ENCODE measurements at regions not wholly inside any gene's neighbourhood (a gene's known extent, or its start where the extent isn't known, plus 50 kb on each side); places are given as distances from the start of the nearest gene placed in this dataset.

GRCh38 chr1:55635856-55636255 is 420.7 kb upstream of the USP24 start:
- H3K4me3 ChIP-seq (ENCODE audit: low read length, poor library complexity, severe bottlenecking): no peak overlapping the region
- no peaks in the 10 kb centered on the region for H3K27me3 ChIP-seq (ENCODE audit: insufficient read depth, low read length, poor library complexity, severe bottlenecking)
- H3K4me1 ChIP-seq (ENCODE audit: insufficient read depth, low read length, poor library complexity, severe bottlenecking): no peaks in the 10 kb centered on the region
- no peak for TF ChIP-seq EZH2phosphoT487 (IDR thresholded peaks at IDR 0.05; ENCODE audit: borderline replicate concordance)
- no peak for TF ChIP-seq CTCF (conservative IDR thresholded peaks at IDR 0.05; ENCODE audit: low read length)
- no peaks in the 10 kb centered on the region for H4K20me1 ChIP-seq (ENCODE audit: insufficient read depth, low read length, poor library complexity, severe bottlenecking)
- H3K9me2 ChIP-seq (replicated peaks; ENCODE audit: low read depth, low read length): 0 out of 2 replicates have a peak, but pooled peaks cover under 1% of the 10 kb centered on the region
- no peak overlapping the region for H2AFZ ChIP-seq (ENCODE audit: low read length)
- no peaks in the 10 kb centered on the region for H3K79me2 ChIP-seq (ENCODE audit: insufficient read depth, low read length)
- H3K9me3 ChIP-seq (ENCODE audit: insufficient read depth, low read depth, low read length): no peaks in the 10 kb centered on the region
- H3K36me3 ChIP-seq (ENCODE audit: insufficient read depth, low read length): no peaks in the 10 kb centered on the region
- no peak overlapping the region for H3K9ac ChIP-seq (ENCODE audit: low read depth, low read length, poor library complexity, severe bottlenecking)
- no peaks in the 10 kb centered on the region for H3F3A ChIP-seq (ENCODE audit: low read depth)
- no peak overlapping the region for H3K4me2 ChIP-seq (ENCODE audit: low read depth, low read length, poor library complexity, severe bottlenecking)

DNA sequence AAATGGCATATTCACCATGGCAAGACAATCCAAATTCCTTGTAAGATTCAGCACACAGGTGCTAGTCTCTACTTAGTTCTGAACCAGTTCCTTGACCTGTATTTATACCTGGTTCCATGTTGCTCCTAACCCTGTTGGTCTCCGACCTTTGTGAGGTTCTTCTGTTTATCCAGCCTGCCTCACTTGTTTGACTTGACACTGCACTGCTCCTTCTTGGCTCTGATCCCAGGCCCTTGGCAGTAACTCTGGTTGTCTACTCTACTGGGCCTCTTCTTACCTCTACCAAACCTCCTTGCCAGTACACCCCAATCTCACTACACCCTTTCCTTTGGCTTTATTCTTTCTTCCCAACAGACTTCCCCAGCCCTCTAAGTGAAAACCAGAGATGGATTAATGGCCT is 419.4 kb upstream of the USP24 start:
- no peaks in the 10 kb centered on the region for H3K9me3 ChIP-seq (ENCODE audit: insufficient read depth, low read depth, low read length)
- H4K20me1 ChIP-seq (ENCODE audit: insufficient read depth, low read length, poor library complexity, severe bottlenecking): no peaks in the 10 kb centered on the region
- no peak overlapping the region for H2AFZ ChIP-seq (ENCODE audit: low read length)
- H3K79me2 ChIP-seq (ENCODE audit: insufficient read depth, low read length): no peaks in the 10 kb centered on the region
- H3K9me2 ChIP-seq (replicated peaks; ENCODE audit: low read depth, low read length): 0 out of 2 replicates have a peak, but pooled peaks cover 3% of the 10 kb centered on the region
- H3K36me3 ChIP-seq (ENCODE audit: insufficient read depth, low read length): no peaks in the 10 kb centered on the region
- no peak overlapping the region for H3K4me3 ChIP-seq (ENCODE audit: low read length, poor library complexity, severe bottlenecking)
- H3K9ac ChIP-seq (ENCODE audit: low read depth, low read length, poor library complexity, severe bottlenecking): no peak overlapping the region
- TF ChIP-seq CTCF (conservative IDR thresholded peaks at IDR 0.05; ENCODE audit: low read length) (no peak), EZH2phosphoT487 (IDR thresholded peaks at IDR 0.05; ENCODE audit: borderline replicate concordance) (no peak)
- no peak overlapping the region for H3K4me2 ChIP-seq (ENCODE audit: low read depth, low read length, poor library complexity, severe bottlenecking)
- H3F3A ChIP-seq (ENCODE audit: low read depth): no peaks in the 10 kb centered on the region
- H3K4me1 ChIP-seq (ENCODE audit: insufficient read depth, low read length, poor library complexity, severe bottlenecking): no peaks in the 10 kb centered on the region
- H3K27me3 ChIP-seq (ENCODE audit: insufficient read depth, low read length, poor library complexity, severe bottlenecking): no peaks in the 10 kb centered on the region

DNA sequence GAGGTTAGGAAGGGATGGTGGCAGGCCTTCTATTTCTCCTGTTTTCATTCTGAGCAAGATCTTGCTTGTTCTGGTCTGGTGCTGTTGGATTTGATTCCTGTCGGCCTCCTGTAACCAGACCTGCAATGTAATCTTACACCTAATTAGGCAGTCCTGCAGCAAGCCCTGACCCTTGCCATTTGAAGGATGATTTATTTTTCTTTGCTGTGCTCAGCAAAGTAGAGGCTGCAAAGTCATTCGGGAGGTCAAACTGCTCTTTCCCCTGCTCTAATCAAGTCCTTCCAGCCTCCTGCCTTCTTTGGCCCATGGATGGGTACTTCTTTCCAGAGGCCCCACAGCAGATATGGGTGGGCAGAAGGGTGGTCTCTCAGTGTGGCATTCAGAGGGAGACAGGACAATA is 417.7 kb upstream of the USP24 start:
- no peaks in the 10 kb centered on the region for H3K9me3 ChIP-seq (ENCODE audit: insufficient read depth, low read depth, low read length)
- H3K9ac ChIP-seq (ENCODE audit: low read depth, low read length, poor library complexity, severe bottlenecking): no peak overlapping the region
- no peak for TF ChIP-seq CTCF (conservative IDR thresholded peaks at IDR 0.05; ENCODE audit: low read length)
- no peak for TF ChIP-seq EZH2phosphoT487 (IDR thresholded peaks at IDR 0.05; ENCODE audit: borderline replicate concordance)
- H4K20me1 ChIP-seq (ENCODE audit: insufficient read depth, low read length, poor library complexity, severe bottlenecking): no peaks in the 10 kb centered on the region
- no peaks in the 10 kb centered on the region for H3F3A ChIP-seq (ENCODE audit: low read depth)
- H2AFZ ChIP-seq (ENCODE audit: low read length): no peak overlapping the region
- H3K4me2 ChIP-seq (ENCODE audit: low read depth, low read length, poor library complexity, severe bottlenecking): no peak overlapping the region
- H3K79me2 ChIP-seq (ENCODE audit: insufficient read depth, low read length): no peaks in the 10 kb centered on the region
- H3K4me1 ChIP-seq (ENCODE audit: insufficient read depth, low read length, poor library complexity, severe bottlenecking): no peaks in the 10 kb centered on the region
- H3K27me3 ChIP-seq (ENCODE audit: insufficient read depth, low read length, poor library complexity, severe bottlenecking): no peaks in the 10 kb centered on the region
- H3K9me2 ChIP-seq (replicated peaks; ENCODE audit: low read depth, low read length): 0 out of 2 replicates have a peak, but pooled peaks cover 3% of the 10 kb centered on the region
- H3K4me3 ChIP-seq (ENCODE audit: low read length, poor library complexity, severe bottlenecking): no peak overlapping the region
- no peaks in the 10 kb centered on the region for H3K36me3 ChIP-seq (ENCODE audit: insufficient read depth, low read length)

Measured in Loucy (cell line).